NCI-H1436 (cell line): ENCODE measurements at regions not wholly inside any gene's neighbourhood (a gene's known extent, or its start where the extent isn't known, plus 50 kb on each side); places are given as distances from the start of the nearest gene placed in this dataset.

Experiments
- DNase-seq: peaks from one replicate; lab custom pipeline; 2025; lab: John Stamatoyannopoulos, UW

DNA sequence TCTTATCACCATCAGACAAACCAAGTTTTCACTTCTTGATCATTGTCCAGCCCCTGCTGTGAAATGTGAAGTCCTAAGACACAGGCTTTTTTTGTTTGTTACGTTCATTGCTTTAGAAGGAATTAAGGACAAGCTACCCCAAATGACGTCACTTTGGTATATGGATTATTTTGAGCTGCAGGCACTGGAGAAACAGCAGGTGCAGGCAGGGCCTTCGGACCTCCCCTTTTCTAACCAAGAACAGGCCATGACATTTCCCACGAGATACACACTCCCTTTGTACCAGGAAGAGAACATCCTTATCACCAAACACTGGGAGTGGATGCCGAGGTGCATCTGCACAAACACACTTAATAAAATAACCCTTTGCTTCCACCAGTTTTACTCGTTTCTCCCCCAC, 418.0 kb upstream of the SULF2 start:
- DNase-seq, result no peak

DNA sequence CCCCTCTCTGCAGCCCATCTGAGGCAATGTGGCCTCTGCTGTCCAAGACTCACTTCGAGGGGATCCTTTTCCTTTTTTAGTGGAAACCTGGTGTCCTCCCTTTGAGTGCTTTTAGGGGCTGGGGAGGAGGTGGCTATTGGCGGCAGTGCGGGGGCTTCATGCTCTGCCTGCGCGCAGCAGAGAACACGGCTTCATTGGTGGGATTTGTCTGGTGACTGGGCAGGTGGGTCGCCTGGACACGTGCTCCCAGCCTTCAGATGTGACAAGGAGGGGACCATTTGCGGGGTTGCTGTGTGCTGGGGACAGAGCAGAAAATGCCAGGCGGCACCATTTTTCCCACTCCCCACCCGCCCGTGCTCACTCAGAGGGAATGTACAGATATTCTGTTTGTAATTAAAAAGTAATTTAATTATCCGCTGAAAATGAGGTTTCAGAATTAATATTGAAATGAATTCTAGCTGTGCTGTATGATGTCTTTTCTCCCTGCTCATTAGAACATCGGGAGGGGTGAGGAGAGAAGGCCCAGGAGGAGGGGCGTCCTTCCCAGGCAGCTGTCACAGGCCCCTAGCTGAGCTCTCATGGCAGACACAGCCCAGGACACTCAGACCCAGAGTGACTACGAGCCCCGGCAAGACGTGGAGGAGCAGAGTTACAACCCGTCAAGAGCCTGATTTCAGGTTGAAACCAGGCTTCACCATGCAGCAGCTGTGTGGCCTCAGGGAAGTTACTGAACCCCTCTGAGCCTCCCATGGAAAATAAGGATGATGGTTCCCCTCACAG, 417.2 kb upstream of the SULF2 start:
- DNase-seq, result no peak

DNA sequence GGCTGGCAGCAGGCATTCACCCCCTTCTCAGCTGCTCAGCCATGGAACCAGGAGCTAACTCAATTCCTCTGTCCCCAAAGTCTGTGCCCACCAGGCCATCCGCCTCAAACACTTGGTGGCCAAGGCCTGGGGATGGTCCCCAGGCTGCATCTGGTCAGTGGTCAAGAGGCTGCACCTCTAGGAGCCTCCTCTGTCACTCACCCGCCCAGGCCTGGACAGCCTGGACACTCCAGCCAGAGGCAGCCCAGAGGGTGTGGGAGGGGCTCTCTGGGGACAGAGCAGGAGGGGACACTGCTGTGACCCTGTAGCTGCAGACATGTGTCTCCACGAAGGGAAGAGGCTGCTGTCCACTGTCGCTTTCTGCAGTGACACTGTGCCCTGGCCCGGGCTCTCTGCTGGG, 416.6 kb upstream of the SULF2 start:
- no peak for DNase-seq

DNA sequence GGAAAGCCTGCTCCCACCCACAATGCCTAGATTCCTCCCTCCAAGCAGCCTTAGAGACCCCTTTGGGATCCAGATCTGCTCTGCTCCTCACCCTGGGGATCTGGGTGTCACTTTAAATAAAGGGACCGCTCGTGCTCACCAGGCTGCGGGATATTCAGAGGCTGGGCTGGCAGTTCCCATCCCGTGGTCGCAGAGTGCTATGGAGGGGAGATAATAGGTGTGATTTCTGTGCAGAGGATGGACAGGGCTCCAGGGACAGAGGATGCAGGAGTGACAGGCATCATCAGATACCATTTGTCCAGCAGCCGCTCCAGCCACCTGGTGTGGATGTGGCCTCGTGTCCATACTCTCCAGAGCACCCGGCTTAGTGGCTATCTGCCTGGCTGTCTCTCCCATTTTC, 415.9 kb upstream of the SULF2 start:
- no peak for DNase-seq

DNA sequence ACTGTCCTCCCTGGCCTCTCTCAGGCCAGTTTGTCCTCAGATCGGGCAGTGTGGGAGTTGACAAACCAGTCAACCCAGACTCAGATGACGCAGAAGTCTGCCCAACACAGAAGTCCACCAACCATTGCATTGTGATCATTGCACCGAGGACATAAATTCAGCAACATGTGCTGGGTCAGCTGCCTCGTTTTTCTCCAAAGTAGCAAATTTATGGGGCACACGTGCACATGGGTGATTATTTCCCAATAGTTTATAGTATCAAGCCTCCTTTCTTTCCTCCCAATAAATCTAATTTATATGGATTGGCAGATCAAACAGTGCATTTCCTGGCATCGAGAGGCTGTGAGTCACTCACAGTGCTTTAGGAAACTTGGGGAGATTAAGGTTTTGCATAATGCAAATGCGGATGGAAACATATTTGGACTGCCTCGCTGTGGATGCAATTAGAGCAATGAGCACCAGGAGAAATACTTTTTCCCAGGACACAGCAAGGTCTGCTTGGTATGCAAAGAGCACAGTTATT, 413.7 kb upstream of the SULF2 start:
- DNase-seq, result no peak

DNA sequence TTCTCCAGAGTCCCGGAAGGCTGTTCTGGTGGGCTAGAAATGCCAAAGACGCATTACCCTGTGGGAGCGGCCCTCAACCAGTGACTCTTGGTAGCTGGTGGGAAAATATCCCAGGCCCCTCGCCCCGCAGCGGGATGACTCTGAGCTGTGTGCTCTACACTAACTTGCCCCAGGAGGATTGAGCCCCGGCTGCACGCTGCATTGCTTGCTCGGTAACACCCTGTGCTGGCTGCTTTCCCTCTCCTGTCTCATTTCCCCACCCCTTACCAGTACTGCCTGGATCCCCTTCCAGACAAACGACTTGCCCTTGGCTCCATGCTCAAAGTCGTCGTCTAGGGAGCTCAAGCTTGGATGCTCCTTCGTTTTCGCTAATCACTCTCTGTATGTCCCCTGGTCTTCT, 411.8 kb upstream of the SULF2 start:
- no peak for DNase-seq

DNA sequence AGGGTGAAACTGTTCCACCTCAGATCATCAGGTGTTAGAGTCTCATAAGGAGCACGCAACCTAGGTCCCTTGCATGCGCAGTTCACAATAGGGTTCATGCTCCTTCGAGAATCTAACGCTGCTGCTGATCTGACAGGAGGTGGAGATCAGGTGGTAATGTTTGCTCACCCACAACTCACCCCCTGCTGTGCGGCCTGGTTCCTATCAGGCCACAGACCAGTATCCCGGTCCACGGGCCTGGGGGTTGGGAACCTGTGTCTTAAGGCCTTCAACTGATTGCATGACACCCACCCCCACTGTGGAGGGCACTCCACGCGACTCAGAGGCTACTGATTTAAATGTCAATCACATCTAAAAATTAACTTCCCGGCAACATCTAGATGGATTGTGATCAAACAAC, 411.2 kb upstream of the SULF2 start:
- DNase-seq, result no peak

DNA sequence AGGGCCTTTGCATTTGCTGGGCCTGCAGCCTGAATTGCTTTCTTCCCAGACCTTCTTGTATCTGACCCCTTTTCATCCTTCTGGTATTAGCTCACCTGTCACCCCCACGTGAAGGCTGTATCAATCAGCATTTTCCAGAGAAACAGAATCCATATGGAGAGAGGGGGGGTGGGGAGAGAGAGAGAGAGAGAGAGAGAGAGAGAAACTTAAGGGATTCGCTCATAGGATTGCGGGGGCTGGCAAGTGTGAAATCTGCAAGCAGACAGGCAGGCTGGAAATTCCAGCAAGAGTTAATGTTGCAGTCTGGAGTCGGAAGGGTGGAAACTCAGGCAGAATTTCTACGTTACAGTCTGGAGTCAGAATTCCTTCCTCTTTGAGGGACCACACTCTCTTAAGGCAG, 410.7 kb upstream of the SULF2 start:
- no peak for DNase-seq

DNA sequence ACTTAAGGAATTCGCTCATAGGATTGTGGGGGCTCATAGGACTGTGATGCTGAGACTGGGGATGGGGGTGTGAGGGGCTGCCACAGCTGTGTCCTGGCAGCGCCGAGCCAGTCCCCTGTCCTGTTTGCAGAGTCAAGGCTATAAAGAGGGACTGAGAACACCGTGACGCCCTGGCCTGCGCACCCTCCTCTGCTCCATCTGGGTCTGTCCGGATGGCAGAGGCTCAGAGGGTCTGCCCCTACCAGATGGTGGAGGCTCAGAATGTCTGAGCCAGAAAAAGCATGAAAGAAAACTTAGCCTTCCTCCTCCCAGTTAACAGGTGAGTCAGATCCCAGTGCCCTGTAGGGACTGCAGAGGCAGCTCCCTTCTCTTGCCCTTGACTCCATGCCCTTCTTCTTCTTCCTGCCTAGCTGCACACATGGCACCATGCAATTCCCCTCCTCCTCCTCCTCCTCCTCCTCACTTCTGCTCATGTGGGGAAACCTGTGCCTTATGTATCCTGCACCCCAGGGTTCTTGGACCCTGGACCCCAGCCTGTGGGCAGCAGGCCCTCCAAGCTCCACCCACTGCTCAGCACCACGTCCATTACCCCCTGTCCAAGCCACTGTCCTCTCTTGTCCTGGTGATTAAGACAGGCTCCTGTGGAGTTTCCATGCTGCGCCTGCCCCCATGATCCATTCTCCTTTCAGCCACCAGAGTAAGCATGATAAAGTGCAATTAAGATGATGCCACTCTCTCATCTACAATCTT, 410.0 kb upstream of the SULF2 start:
- no peak for DNase-seq

DNA sequence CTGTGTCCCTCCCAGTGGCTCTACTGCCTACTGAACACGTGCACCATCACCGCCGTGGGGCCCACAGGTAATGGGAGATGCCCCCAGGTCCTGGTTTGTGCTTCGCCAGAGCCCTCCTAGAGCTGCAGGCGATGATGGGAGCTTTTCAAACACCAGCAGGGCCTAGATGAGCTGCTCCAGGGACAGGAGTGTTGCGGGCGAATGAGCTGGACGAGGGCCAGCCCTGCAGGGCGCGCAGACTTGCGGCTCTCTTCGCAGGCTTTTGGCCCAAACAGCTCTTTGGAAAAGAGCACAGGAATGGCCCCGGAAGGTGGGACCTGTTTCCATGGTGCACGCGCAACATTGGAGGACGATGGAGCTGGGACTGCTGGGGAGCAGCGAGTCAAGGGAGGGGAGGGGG, 409.3 kb upstream of the SULF2 start:
- no peak for DNase-seq

DNA sequence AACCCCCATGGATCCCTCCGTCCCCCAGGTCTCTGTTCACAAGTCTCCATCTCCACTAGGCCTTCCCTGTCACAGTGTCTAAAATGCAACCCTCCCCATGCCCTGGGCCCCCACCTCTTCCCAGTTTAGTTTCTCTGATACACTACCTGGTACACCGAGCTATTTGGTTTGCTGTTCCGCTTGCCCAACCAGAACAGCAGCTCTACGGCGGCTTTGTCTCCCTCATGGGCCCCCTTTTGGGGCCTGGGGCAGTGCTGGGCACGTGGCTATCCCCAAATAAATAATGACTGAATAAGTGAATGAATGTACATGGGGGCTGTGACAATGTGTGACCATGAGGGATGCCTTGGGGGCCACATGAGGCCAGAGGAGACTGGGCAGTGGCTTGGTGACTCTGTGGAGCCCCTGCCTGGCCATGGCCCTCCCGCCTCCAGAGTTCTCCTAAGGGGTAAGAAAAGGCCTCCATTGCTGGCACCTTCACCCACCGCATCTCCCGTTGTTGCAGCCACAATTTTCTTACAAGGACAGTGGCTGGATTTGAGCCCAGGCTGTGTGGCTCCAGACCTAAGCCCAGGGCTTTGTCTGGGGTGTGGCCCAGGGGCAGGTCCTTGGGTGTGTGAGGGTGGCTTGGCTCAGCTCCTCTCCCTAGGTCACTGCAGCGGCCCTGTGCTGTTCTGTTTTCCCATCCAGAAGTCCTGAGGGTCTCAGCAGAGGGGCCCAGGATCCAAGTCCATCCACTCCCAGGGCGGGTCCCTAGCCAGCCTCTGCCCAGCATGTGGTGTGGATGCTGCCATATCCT, 408.5 kb upstream of the SULF2 start:
- DNase-seq, result no peak

DNA sequence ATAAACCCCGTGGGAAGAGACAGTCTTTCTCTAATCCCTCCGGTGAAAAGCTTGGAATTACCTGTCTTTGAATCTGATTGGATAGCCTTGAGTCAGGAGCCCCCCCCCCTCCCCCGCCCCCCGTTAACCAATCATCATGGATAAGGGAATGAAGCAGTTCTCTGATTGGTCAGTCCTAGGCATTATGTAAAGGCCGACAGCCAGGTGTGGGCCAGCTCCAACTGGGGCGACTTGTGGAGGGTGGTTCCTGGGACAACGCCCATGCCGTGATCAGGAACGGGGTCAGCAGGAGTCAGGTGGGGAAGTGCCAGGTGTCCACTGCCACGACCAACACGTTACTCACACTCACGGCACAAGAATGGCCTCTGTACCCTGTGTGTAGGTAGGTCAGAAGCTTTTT, 406.8 kb upstream of the SULF2 start:
- no peak for DNase-seq

DNA sequence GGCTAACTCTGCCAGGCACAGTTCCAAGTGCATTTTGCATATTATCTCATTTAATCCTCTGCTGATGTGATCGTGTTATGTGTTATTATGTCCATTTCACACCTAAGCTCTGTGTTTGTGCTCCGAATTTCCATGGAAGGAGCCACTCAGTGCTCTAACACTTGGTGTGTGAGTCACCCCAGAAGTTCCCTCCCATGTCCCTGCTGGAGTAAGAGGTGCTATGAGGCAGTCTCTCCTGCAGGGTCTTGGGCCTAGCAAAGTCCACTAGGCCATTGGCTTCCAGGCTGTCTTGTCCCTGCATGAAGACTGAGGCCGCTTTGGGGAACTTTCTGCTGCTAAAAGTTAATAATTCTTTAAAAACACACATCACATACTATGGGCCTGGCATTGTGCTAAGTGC, 405.9 kb upstream of the SULF2 start:
- DNase-seq, result no peak

DNA sequence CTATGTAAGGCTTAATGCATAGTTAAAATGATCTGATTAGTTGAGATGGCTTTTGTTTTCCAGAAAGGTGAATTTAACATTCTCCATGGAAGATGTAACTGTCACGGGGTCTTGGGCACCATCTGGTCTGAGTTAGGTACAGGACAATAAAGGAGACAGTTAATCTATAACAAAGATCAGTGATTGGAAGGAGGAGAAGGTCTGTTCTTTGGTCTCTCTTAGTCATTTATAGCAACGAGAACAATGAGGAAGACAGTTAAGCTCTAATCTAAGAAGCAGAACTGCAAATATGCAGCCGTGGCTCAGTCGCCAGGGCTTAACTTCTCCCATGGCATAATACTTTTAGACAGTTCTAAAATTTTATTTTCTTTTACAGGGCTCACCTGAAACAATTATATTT, 405.5 kb upstream of the SULF2 start:
- no peak for DNase-seq

DNA sequence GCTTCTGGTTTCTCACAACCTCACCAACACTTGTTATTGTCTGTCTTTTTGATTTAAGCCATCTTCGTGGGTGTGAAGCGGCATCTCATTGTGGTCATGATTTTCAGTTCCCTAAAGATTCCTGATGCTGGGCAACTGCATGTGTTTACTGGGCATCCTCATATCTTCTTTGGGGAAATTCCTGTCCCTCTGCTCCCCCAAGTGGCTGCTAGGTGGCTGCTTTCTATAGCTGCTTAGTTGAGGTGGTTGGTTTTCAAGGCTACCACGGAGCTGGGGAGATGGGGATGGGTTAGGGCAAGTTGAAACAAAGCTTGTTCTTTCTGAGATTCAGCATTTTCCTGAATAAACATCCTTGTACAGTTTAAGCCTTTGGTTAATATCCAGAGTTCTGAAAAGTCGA, 403.9 kb upstream of the SULF2 start:
- no peak for DNase-seq

DNA sequence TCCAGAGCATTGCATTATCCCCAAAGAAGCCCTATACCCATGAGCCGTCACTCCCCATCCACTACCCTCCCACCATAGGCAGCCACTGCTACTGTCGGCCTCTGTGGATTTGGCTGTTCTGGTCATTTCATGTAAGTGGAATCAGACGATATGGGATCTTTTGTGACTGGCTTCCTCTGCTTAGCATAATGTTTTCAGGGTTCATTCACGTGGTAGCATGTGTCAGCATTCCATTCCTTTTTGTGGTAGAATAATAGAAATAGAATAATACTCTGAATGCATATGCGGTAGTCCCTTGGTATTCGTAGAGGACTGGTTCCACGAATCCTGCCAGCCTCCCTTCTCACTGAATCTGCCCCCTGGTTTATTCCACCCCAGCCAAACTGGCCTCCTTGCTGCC, 402.6 kb upstream of the SULF2 start:
- no peak for DNase-seq

DNA sequence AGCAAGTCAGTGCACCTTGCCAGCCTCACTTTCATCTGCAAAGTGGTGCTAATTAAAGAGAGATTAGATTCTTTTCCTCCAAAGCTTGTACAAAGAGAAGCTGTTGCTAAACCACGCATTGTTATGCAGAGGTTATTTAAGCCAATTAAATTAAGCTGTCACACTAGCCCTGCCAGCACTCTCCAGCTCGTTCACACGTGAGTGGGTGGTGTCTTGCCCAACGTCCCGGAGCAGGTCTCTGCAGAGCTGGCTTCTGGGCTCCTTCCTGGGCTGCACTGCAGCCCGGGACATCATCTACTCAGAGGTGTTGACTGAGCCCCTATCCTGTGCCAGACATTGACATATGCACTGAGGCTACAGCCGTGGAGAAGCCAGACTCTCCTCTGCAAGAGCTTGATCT, 401.6 kb upstream of the SULF2 start:
- no peak for DNase-seq

DNA sequence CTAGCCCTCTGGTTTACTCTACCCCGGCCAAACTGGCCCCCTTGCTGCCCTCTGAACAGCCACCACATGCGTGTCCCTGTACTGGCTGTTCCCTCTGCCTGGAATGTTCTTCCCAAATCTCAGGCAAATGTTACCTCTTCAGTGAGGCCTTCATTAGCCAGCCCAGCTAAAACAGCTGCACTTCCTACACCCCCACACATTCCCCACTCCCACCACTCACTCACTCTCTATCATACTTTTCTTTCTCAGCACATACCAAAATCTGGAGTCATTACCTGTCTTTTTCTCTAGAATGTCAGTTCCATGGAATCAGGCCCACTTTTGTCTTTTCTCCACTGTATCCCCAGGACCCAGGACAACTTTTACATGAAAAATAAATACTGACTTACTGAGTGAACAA, 401.2 kb upstream of the SULF2 start:
- no peak for DNase-seq

DNA sequence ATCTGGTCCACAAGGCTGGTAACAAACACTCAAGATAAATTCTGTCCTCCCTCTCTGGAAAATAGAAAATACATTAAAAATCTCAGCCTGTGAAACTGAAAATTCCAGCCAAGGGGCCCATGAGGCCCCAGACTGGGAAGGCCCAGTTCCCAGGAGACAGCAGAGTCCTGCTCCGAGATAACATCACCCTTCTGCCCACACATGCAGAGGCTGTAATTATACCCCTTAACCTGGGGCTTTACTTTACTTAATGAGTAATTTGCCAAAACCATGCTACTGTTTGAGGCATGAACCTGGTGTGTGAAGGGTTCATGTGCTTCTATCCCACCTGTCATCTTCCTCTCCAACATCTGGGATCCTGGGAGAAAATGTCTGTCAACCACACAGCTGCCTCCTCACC, 398.9 kb upstream of the SULF2 start:
- DNase-seq, result no peak

DNA sequence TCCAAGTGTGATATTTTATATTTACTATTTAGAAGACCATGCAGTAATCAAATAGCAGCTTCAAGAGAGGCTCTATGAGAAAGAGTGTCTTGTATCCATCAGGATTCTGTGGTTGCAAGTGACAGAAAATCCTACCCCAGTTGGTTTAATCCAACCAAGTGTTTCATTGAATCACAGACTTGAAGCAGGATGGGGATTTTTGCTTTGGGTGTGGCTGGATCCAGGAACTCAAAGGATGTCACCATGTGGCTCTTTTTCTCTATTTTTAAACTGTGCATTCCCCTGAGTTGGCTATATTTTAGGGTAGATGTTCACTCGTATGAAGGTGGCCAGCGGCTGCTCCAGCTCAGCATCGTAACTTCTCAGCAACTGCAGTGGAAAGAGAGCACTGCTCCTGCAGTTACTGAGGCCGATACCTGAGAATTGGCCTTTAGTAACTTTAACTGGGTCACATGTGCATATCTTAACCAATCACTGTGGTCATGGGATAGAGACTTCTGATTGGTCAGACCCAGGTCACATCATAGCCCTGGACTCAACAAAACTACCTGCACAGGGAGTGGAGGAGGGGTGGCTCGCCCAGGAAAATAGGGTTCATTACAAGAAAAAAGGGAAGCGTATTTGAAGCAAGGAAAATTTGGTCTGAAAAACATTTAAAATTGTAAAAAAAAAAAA, 396.1 kb upstream of the SULF2 start:
- DNase-seq, result no peak

DNA sequence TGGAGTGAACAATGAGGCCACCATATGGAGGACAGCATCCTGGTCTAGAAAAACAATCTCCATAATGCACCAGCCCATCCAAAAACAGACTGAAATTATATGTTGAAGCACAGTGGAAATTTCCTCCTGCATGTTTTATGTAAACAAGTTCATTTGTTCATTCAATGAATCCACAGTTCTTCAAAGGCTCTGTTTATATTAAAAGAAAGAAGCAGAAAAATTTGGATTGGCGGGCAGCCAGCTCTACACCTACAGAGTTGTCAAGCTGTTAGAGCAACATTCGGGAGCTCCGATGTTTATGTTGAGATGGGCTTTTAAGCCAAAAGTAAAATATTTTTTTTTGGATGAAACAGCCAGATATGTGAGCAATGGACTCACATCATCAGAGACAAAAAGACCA, 395.3 kb upstream of the SULF2 start:
- DNase-seq, result no peak

DNA sequence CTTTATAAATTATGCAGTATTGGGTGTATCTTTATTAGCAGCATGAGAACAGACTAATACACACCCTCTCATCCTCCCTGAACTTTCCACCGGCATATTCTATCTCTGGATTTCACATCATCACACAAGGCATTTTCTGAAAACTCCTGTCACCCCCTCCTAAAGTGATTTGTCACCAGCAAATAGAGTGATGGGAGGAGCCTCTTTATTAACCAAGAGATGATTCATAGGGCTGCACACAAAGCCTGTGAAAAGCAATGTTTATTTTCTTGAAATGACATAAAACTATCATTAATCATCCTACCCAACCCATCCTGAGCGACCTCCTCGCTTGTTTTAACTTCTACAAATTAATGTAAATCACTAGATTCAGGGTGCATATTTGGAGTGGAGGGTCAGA, 394.7 kb upstream of the SULF2 start:
- no peak for DNase-seq
